Nephron progenitor cell (in vitro differentiated cells): ENCODE measurements at regions not wholly inside any gene's neighbourhood (a gene's known extent, or its start where the extent isn't known, plus 50 kb on each side); places are given as distances from the start of the nearest gene placed in this dataset.

Experiments used
- DNase-seq: peaks from one replicate; pipeline ENCODE4 v3.0.0; 2021
- H3K27ac Mint-ChIP-seq: 2 replicates; pipeline ENCODE4 v1.8.0; 2021; ENCODE audit warnings: mild to moderate bottlenecking, moderate library complexity, mixed read lengths
- H3K27me3 Mint-ChIP-seq: 2 replicates; pipeline ENCODE4 v1.8.0; 2021; ENCODE audit warnings: mild to moderate bottlenecking, low read depth, mixed read lengths; ENCODE audit not compliant: poor library complexity
- H3K36me3 Mint-ChIP-seq: 2 replicates; pipeline ENCODE4 v1.8.0; 2021; ENCODE audit warnings: low read depth, mixed read lengths
- H3K4me1 Mint-ChIP-seq: 2 replicates; pipeline ENCODE4 v1.8.0; 2021; ENCODE audit warnings: mixed read lengths
- H3K4me3 Mint-ChIP-seq: 2 replicates; pipeline ENCODE4 v1.8.0; 2021; ENCODE audit warnings: mild to moderate bottlenecking, moderate library complexity, mixed read lengths
- H3K9me3 Mint-ChIP-seq: 2 replicates; pipeline ENCODE4 v1.8.0; 2021; ENCODE audit warnings: mild to moderate bottlenecking, moderate library complexity, mixed read lengths
- TF ChIP-seq, protein P1 (sequence below): fragments of 200-600 bp; sonication (generic); IDR thresholded peaks from 2 replicates; pipeline ENCODE4 v1.5.0; 2021; ENCODE audit warnings: antibody characterized with exemption

DNA sequence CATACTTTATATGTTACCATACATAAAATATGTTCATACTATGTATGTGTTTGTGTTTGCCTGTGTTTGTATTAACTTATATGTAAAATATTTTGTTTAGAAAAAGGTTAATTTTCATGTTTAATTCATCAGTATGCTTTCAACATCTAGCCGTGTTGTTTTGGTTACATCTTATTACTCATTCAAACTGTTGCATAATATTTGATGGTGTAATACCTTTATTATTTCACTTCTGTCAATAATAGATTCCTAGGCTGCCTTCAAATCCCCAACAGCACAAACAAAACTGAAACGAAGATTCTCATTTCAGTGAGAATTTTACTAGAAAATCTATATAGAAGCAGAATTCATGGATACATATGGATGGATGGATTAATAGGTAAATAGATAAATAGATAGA is 462.3 kb upstream of the ADGRL3 start:
- TF ChIP-seq, protein P1, sequence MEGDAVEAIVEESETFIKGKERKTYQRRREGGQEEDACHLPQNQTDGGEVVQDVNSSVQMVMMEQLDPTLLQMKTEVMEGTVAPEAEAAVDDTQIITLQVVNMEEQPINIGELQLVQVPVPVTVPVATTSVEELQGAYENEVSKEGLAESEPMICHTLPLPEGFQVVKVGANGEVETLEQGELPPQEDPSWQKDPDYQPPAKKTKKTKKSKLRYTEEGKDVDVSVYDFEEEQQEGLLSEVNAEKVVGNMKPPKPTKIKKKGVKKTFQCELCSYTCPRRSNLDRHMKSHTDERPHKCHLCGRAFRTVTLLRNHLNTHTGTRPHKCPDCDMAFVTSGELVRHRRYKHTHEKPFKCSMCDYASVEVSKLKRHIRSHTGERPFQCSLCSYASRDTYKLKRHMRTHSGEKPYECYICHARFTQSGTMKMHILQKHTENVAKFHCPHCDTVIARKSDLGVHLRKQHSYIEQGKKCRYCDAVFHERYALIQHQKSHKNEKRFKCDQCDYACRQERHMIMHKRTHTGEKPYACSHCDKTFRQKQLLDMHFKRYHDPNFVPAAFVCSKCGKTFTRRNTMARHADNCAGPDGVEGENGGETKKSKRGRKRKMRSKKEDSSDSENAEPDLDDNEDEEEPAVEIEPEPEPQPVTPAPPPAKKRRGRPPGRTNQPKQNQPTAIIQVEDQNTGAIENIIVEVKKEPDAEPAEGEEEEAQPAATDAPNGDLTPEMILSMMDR, result no peak
- Mint-ChIP-seq H3K9me3 (no peaks in the 10 kb centered on the region), H3K4me3 (no peak overlapping the region), H3K36me3 (no peaks in the 10 kb centered on the region), H3K27me3 (peaks cover 3% of the 10 kb centered on the region), H3K27ac (no peak overlapping the region), H3K4me1 (no peaks in the 10 kb centered on the region)
- no peak for DNase-seq

DNA sequence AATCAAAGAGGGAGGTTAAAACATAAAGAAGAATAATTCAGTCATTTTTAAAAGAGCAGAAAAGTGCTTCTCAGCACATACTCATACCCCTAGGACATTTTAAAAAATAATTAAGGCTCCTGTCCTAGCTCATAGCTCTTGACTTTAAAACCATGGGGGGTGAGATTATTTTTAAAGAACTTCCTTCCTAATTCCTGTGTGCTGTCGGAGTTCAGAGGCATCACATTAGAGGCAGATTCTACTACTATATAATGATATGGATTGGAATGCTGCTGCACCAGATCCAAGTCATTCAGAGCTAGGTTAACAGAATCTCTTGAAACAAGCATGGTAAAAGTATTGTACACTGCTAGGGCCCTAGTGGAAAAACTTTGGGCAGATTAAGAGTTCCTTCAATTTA is 456.5 kb upstream of the ADGRL3 start:
- no peak overlapping the region for H3K27ac Mint-ChIP-seq
- TF ChIP-seq, protein P1, result no peak

DNA sequence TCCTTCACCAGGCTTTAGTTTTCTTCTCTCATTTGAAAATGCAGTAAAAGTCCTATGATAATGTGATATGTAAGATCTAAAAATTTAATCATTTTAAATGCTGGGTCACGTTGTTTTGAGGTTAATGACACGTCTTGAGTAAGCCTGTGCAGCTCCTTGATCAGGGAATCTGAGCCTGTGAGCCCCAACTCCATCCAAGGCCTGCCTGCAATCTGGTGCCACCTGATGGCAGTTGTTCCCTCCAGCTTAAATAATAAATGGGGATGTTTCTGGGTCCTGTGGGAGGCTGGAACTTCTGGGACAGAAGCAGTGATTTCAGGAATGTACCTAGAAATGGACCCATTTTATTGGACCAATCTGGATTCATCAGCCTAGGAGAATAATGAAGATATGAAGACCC is 455.4 kb upstream of the ADGRL3 start:
- H3K4me1 Mint-ChIP-seq, result no peaks in the 10 kb centered on the region
- no peaks in the 10 kb centered on the region for H3K9me3 Mint-ChIP-seq
- no peak overlapping the region for H3K27ac Mint-ChIP-seq
- H3K36me3 Mint-ChIP-seq, result no peaks in the 10 kb centered on the region
- DNase-seq, result no peak
- TF ChIP-seq, protein P1, result no peak
- H3K27me3 Mint-ChIP-seq, result no peaks in the 10 kb centered on the region
- no peak overlapping the region for H3K4me3 Mint-ChIP-seq

More for the DNA sequence above, 456.5 kb upstream of the ADGRL3 start:
- no peaks in the 10 kb centered on the region for H3K9me3 Mint-ChIP-seq
- no peaks in the 10 kb centered on the region for H3K27me3 Mint-ChIP-seq
- no peak overlapping the region for H3K4me3 Mint-ChIP-seq
- H3K36me3 Mint-ChIP-seq, result no peaks in the 10 kb centered on the region
- no peaks in the 10 kb centered on the region for H3K4me1 Mint-ChIP-seq
- DNase-seq, result no peak

DNA sequence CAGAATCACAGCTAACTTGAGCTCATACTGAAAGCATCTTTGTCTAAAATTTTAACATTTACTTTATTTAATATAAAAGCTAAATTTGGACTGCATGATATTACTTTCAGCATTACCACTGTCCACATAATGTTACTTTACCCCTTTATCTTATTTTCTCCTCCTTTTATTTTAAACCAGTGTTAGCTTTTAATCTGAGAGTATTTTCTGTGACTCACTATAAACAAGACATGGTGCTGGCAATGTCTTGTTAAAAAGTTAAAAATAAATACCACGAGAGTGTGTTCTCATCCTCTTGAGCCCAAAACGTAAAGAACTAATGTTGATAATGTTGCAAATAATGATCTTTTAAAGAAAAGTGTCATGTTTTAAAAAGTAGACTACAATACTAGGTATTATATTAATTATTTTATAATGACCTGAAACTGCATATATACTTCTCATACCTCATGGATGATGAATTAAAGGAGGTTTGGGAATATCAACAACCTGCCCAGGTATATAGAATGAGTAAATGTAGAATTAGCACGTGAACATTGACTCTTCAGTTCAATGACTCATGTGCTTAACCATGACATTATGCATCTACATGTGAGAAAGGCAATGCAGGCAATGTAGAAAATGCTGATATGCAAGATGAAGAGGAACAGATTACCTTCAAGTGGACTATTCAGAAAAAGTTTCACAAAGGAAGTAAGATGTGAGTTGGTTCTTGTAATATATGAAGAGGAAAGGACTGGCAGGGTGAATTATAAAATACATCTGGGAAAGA is 454.1 kb upstream of the ADGRL3 start:
- H3K27ac Mint-ChIP-seq, result no peak overlapping the region
- TF ChIP-seq, protein P1, result no peak
- H3K27me3 Mint-ChIP-seq, result no peaks in the 10 kb centered on the region
- H3K36me3 Mint-ChIP-seq, result no peaks in the 10 kb centered on the region
- no peaks in the 10 kb centered on the region for H3K9me3 Mint-ChIP-seq
- no peaks in the 10 kb centered on the region for H3K4me1 Mint-ChIP-seq
- DNase-seq, result no peak
- H3K4me3 Mint-ChIP-seq, result no peak overlapping the region

DNA sequence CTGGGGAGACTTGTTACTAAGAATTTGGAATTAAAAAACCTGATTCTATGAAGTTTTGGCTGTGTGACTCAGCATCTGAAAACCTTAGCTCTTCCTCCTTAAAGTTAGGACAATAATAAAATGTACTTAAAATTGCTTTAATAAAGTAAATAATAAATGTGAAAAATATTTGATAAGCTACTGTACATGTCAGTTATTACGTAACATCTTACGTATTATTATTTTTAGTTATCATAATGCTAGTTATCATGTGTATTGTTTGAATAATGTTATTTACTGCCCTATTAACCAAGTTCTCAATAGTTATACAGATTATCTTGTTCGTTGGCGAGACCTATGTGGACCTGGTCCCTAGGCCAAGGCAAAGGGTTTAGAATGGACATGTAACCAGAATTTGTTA is 449.2 kb upstream of the ADGRL3 start:
- DNase-seq, result no peak
- TF ChIP-seq, protein P1, result no peak
- Mint-ChIP-seq H3K36me3 (no peaks in the 10 kb centered on the region), H3K9me3 (no peaks in the 10 kb centered on the region), H3K4me1 (no peaks in the 10 kb centered on the region), H3K27ac (no peak overlapping the region), H3K4me3 (no peak overlapping the region), H3K27me3 (no peaks in the 10 kb centered on the region)
